LNCAP (cell line): ENCODE measurements at regions not wholly inside any gene's neighbourhood (a gene's known extent, or its start where the extent isn't known, plus 50 kb on each side); places are given as distances from the start of the nearest gene placed in this dataset.

ENCODE experiments used
- TF ChIP-seq, protein P1 (sequence below): fragments of 450-650 bp; IDR thresholded peaks from 2 replicates; pipeline ENCODE4 v1.5.1; 2017; ENCODE audit warnings: mild to moderate bottlenecking

DNA sequence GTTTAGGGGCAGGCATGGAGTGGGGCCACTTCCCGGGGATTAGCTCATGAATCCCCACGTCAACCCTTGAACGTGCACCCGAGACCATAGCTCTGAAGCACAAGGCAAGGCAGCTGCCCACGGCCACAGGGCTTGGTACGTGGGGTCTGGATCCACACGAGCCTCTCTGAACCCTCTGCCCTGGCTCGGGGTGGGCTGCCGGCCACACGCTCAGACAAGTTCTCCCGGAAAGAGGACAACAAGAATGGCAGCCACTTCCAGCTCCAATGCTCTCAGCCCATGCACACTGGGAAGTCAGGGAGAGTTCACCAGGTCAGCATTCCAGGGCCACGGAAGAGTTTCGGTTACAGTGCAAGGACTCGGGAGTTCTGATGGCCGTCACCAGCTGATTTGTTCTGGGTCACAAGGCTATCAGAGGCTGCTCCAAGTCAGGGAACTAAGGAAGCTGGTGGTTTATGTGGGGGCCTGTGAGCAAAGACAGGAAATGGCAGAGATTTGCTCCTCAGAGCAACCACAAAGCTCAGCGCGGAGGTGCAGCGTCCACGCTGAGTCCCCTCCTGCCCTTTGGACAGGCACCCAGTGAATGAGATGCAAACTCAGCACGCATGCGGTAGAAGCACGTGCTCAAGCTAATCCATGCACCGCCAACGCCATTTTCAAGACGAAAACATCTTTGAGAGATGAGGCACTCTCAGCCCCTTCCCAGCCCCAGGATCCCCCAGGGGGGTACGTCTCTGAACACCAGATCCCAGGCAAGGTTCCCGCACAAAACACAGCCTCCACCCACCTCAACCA is 356.4 kb downstream of the FOXL1 start:
- TF ChIP-seq, protein P1, sequence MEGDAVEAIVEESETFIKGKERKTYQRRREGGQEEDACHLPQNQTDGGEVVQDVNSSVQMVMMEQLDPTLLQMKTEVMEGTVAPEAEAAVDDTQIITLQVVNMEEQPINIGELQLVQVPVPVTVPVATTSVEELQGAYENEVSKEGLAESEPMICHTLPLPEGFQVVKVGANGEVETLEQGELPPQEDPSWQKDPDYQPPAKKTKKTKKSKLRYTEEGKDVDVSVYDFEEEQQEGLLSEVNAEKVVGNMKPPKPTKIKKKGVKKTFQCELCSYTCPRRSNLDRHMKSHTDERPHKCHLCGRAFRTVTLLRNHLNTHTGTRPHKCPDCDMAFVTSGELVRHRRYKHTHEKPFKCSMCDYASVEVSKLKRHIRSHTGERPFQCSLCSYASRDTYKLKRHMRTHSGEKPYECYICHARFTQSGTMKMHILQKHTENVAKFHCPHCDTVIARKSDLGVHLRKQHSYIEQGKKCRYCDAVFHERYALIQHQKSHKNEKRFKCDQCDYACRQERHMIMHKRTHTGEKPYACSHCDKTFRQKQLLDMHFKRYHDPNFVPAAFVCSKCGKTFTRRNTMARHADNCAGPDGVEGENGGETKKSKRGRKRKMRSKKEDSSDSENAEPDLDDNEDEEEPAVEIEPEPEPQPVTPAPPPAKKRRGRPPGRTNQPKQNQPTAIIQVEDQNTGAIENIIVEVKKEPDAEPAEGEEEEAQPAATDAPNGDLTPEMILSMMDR = no peak

DNA sequence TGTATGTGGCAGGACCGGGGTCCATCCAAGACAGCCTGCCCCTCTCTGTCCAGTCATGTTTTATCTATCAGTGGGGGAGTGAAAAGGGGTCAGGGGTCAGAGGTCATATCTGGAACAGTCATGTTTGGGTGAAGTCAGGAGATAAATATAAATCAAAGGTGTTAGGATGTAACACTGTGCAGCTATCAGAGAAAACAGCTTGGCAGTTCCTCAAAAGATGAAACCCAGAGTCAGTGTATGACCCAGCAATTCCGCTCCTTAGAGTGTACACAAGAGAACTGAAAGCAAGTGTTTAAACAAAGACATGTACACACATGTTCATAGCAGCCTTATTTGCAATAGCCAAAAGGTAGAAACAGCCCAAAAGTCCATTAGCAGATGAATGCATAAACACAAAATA is 361.3 kb downstream of the FOXL1 start:
- TF ChIP-seq, protein P1 = no peak

DNA sequence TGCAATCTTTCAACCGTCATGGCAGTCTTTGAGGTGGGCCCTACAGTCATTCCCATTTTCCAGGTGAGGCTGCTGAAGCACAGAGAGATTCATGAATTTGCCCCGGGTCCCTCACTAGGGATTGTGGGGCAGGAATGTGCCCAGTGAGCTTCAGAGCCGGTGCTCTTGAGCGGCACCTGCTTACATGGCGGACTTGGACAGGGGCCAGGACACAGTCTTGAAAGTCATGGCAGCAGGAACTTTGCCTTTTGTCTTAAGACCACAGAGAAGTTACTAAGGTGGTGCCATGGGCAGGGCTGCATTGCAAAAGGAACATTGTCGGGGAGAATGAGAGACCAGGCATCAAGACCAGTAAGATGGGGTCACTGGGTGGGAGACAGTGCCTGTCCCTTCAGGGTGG is 363.4 kb downstream of the FOXL1 start:
- TF ChIP-seq, protein P1 = no peak

DNA sequence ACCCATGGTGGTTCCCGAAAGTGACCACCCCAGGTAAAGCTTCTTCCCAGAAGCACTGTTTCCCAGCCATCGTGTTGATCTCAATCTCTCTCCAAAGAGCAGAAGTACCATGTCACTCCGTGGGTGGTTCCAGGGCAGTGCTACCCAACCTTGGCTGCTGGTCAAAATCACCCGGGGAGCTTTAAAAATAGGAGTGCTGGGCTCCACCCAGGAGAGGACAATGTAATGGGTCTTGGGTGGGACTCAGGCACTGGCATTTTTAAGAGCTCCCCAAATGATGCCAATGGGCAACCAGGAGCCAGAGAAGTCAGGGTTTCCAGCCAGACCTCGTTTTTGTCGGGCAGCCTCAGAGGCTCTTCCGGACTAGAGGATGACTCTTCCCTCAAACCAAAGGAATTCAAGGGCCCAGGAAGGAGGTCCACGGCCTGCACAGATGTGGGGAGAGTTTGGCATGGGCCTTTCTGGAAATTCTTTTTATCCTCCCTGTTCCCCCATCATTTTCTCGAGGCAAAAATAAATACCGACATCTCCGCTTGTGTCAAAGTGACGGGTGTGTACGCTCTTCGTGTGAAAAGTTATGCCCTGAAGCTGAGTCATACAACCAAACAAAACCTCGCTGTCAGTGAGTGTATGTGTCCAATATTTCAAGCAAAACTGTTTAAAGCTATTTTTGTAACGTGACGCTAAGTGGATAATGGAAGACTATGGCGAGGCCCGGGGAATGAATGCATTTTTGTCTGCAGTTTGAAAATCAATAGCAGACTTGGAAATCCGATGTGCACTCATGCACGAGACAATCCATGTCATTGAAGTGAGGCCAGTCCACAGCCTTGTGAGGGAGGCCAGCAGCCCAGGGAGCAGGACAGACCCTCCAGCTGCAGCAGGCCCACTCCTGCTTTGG is 364.1 kb downstream of the FOXL1 start:
- TF ChIP-seq, protein P1 = no peak

DNA sequence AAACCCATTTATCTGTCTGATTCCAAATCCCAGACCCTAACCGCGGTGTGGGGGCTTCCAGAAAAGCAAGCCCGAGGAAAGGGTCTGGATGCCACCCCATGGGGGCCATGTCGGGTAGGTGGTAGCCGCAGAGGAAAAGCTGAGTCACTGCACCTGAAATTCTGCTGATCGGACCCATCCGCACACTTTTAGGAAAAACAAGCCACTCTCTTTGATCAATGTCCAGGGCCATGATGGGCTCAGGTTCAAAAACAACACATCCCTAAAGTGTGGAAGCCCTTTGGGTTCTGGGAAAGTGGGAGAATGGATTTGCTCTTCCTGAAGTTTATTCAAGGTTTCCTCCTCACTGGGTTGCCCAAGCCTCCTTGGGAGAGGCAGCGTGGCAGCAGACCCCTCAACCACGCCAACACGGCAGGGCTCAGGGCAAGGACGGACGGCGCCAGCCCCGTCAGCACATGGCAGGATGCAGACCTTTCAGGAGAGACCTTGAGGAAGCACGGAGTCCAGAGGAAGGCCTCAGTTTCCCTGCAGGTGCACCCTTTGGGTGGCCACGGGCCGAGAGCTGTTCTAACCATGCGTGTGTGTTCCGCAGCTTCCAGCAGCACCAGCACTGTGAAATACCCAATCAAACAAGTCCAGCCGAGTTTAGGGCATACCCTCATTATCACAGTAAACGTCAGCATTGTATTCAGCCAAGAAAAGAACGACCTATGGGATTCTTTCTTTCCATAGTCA is 367.0 kb downstream of the FOXL1 start:
- TF ChIP-seq, protein P1 = no peak

DNA sequence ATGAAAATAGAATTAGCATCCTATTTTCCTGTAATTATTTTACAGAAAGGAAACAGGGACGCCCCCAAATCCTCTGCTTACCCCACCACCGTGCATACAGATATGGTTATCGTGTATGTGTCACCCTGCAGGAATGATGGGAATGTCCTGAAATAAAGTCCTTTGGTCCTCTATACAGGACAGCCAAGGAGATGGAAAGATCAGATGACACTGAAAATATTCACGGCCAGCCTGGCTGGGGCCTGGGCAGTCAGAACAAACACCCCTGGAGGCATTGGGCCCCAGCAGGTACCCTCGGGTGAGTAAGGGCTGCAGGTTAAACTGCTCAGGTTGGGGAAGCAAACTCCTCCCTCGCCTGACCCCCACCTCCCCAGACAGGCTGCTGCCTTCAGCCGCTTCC is 368.0 kb downstream of the FOXL1 start:
- TF ChIP-seq, protein P1 = no peak

DNA sequence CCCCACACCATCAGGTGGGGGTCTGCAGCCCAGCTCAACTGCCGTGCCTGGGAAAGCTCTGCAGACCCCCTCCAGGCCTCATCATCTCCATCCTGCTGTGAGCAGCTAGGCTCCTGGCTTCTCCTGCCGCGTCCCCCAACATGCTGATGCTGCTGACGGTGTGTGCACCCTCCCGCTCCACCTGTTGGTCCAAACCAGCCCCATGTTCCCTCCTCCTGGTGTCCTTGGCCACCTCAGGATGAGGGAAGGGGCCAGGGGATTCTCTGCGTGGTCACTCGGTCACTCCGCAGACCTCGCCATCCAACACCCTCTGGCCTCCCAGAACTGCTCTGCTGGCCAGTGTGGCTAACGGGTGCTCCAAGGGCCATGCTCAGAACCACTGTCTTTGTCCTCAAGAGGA is 368.6 kb downstream of the FOXL1 start:
- TF ChIP-seq, protein P1 = no peak
